GM12873 (cell line): ENCODE measurements at regions not wholly inside any gene's neighbourhood (a gene's known extent, or its start where the extent isn't known, plus 50 kb on each side); places are given as distances from the start of the nearest gene placed in this dataset.

Experiments used
- TF ChIP-seq, protein P1 (sequence below): IDR thresholded peaks from 2 replicates; pipeline ENCODE4 v1.5.1; 2012; ENCODE audit warnings: low read depth, mild to moderate bottlenecking, moderate library complexity, low read length, control low read depth; ENCODE audit not compliant: insufficient read depth; ENCODE audit errors: missing control alignments

GRCh38 chr3:110063178-110063577 is 725.8 kb upstream of the DPPA4 start:
- TF ChIP-seq, protein P1, sequence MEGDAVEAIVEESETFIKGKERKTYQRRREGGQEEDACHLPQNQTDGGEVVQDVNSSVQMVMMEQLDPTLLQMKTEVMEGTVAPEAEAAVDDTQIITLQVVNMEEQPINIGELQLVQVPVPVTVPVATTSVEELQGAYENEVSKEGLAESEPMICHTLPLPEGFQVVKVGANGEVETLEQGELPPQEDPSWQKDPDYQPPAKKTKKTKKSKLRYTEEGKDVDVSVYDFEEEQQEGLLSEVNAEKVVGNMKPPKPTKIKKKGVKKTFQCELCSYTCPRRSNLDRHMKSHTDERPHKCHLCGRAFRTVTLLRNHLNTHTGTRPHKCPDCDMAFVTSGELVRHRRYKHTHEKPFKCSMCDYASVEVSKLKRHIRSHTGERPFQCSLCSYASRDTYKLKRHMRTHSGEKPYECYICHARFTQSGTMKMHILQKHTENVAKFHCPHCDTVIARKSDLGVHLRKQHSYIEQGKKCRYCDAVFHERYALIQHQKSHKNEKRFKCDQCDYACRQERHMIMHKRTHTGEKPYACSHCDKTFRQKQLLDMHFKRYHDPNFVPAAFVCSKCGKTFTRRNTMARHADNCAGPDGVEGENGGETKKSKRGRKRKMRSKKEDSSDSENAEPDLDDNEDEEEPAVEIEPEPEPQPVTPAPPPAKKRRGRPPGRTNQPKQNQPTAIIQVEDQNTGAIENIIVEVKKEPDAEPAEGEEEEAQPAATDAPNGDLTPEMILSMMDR, result no peak

DNA sequence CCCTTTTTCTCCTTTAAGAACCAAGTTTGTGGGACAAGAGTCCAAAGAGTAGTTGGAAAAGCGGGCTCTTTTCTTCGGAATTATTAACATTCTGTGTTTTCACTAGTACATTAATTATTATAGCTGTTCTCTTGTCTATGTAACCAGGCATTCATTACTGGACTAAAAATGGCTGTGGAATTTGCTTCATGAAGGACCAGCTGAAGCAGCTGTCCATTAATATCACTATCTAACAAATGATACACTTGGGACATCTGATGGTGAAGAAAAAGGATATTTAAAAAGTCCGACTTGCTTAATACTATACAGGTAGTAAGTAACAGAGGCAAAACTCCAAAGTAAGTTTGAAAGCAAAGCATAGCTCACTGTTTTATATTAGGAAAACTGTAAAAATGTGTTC is 728.9 kb upstream of the DPPA4 start:
- TF ChIP-seq, protein P1, result no peak

GRCh38 chr3:110067527-110067926 is 730.2 kb upstream of the DPPA4 start:
- TF ChIP-seq, protein P1, result no peak

DNA sequence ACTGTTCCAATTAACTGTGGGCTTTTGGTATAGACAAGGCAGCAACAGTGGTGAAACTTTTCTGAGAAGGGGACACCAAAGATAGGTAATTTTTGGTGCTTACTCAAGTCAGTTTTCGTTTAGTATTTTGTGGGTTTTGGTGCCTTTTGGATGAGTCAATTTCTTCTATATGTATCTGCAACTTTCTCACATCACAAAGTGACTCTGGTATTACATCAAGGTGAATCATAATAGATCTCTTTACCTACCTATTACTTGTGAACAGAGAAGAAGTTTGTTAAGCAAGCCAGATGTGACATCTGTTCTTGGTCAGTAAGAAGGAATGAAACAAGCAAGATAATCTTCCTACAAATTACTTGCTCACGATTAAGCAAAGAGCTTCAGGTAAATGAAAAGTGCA is 732.4 kb upstream of the DPPA4 start:
- TF ChIP-seq, protein P1, result no peak

- TF ChIP-seq, protein P1, result no peak
These were observed 733.0 kb upstream of the DPPA4 start for GRCh38 chr3:110070161-110070916.

DNA sequence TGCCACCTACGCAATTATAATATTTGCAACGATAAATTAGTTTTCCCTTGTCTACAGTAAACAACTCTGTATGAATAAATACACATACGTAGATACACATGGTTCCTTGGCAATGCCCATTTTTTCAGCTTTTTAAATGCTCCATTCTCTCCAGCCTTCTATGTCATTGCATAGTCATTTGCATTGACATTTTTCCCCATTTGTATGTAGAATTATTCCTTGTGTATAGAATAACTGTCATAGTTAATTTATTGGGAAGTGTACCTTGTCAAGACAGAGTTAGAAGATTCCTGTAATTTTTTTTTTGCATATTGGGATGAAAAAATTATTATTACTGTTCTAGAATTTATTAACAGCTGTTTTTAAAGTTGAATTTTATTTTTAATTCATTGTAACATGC is 736.7 kb upstream of the DPPA4 start:
- TF ChIP-seq, protein P1, result no peak

GRCh38 chr3:110077093-110077492 is 739.7 kb upstream of the DPPA4 start:
- TF ChIP-seq, protein P1, result no peak
